Tongue (tissue), 1 donor: ENCODE measurements at regions not wholly inside any gene's neighbourhood (a gene's known extent, or its start where the extent isn't known, plus 50 kb on each side); places are given as distances from the start of the nearest gene placed in this dataset.
A peak's percentile ranks its signal among the peaks of the same experiment; 100 is the strongest.

Experiments
- DNase-seq: peaks from one replicate; pipeline ENCODE4 v3.0.0-alpha.2; 2015

- DNase-seq: no peak
Observed at GRCh38 chr2:13537771-13538349, 821.1 kb downstream of the TRIB2 start.

DNA sequence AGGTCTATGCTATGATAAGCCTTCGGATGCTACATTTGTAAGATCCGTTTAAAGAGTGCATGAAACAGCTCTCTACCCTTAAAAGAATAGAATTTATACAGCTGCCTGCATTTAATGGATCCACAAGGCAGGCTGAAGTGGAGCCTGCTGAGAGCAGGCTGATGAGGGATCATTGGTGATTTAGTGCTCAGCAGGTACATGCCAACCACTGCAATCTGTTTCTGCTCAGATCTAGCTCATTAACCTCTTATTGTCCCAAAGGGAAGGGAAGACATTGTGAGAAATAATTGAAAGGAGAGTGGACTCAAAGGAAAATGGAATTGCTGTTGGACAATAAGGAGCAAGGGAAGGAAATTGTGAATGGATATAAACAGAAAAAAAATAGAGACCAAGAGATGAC, 822.6 kb downstream of the TRIB2 start:
- DNase-seq: no peak

DNA sequence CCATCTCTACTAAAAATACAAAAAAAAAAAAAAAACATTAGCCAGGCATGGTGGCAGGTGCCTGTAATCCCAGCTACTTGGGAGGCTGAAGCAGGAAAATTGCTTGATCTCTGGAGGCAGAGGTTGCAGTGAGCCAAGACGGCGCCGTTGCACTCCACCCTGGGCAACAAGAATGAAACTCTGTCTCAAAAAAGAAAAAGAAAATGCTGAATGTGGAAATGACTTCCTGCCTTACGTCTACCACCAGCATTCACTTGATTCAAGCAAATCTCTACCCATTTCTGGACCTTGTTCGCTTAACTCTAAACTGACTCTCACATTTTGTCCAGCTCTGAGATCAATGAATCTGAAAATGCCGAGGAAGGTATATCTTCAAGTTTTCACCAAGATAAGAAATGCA, 825.3 kb downstream of the TRIB2 start:
- DNase-seq: no peak

DNA sequence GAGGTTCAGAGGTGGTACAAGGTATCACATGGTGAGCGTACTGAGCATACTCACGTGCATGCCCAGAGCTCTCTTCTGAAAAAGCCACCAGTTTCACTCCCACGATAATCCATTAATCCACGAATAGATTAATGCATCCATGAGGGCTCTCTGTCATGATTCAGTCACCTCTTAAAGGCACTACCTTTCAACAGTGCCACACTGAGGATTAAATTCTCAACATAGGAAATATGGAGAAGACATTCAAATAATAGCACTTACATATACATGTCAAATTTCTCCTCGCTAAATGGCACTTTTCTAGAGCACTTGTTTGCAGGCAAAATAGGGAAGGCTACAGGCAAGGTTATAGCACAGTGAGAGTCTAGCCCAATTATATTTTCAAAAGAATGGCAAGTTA, 825.9 kb downstream of the TRIB2 start:
- DNase-seq: no peak

DNA sequence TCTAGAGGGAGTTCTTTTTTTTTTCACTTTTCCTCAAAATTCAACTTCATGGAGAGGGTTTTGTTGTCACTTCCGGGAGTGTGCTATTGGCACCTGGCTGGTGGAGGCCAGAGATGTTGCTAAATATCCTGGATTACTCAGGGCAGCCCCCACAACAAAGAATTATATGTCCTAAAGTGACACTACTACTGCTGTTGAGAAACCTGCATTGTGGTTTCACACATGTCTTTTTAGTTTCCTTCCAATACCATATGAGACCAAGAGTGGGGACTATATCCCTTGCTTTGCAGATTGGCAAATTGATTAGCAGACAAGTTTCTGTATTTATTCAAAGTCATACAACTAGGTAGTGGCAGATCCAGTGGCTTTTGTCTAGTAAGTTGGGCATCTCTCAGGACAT, 826.8 kb downstream of the TRIB2 start:
- no peak for DNase-seq

DNA sequence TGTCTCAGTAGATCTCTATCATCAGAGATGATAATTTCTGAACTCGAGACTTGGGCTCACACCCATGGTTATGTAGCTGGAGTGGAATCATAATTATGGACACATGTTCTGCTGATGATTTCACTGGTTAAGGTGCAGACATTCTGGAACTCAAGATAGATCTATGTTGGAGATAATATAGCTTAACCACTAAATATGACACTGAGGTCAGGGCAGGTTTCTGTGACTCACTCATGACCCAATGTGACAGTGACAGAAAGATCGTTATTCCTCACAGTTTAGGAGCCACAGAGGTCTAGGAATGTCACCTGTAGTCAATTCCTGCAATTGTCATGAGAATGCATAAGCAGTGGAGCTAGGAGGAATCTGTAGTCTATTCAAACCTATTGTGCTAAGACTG, 828.6 kb downstream of the TRIB2 start:
- no peak for DNase-seq

DNA sequence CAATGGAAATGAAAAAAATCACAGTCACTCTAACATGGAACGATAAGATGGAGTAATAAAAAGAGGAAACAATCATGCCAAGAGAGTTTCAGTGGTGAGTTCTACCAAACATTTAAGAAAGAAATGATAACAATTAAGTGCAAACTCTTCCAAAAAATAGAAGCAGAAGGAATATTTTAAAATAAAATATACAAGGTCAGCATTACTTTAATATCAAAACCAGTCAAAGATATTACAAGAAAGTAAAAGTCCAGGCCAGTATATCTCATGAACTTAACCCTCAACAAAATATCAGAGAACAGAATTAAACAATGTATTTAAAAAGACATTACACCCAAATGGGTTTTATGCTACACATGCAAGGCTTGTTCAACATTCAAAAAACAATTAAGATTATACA, 829.4 kb downstream of the TRIB2 start:
- no peak for DNase-seq

GRCh38 chr2:13550285-13551231, 833.8 kb downstream of the TRIB2 start:
- no peak for DNase-seq

- DNase-seq: peak; percentile 1
Observed at GRCh38 chr2:13558368-13558767, 841.6 kb downstream of the TRIB2 start.

DNA sequence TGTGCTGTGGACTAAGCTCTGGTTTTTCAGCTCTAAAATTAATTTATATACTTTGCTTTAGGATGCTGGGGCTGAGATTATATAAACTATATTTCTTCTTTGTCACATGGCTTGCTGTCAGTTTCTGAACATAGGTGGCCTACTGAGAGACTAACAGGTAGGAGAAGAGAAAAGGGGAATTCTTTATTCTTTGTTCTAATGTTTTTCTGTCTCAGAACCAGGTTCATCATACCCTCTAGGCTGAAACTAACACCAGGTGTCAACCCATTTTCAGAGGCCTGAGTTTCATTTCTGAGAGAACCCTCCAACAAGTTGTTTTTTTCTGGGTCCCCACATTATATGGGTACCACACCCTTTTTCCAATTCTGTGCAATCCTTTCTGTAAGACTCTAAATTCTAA, 843.6 kb downstream of the TRIB2 start:
- DNase-seq: no peak

DNA sequence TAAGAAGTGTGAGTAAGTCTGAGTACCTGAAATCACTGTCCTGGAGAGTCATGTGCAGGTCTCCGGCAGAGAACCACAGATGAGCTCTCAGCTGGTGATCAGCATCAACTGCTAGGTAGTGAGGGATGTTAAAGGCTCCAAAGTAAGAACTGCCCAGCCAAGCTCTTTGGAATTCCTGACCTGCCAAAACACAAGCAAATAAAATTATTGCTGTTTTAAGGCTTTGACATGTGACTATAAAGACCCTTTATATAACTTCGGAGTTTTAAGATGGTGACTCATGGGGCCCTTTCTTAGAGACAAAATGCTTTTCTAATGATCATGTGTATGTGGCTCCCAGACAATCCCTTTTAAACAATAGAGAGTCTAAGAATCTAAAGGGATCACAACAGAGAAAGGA, 855.7 kb downstream of the TRIB2 start:
- no peak for DNase-seq

DNA sequence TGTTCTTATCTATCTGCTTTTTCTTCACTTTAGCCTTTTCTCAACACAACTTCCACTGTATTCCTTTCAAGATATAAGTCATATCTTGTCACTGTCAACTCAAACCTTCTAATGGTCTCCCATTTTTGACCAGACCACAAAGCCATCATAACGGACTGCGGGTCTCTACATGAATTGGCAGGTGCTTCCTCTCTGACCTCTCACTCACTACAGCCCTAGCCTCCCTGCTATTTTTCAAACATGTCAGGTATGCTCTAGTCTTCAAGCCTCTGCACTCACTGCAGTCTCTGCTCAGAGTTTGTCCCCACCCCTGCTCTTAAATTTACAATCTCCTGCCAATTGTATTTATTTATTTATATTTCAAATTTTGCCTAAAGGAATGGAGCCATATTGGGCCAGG, 858.1 kb downstream of the TRIB2 start:
- no peak for DNase-seq

DNA sequence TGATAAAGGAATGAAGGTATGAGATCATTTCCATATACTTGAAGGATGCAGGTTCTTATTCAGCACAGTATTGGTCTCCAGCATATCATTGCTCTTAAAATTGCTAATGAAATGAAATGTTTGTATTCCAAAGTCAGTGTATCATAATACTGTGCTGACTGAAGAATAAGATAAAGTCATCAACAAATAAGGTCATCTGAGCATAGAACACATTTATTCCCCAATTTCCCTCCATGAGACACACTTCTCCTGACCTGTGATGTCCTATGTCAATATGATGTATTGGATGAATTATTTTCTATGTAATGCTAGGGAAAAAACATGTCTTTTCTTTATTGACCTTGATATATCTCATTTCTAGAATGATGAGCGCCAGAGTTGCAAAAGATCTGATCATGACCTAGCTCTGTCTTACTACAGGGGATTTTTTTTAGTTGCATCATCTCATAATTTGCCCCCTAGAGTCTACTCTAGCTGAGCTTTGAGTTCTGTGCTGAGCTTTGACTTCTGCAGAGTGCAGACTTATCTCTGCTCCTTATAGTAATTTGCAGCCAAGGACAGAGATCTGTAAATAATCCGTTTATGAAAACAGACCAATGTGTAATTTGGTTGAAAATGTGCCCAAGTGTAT, 859.8 kb downstream of the TRIB2 start:
- no peak for DNase-seq

DNA sequence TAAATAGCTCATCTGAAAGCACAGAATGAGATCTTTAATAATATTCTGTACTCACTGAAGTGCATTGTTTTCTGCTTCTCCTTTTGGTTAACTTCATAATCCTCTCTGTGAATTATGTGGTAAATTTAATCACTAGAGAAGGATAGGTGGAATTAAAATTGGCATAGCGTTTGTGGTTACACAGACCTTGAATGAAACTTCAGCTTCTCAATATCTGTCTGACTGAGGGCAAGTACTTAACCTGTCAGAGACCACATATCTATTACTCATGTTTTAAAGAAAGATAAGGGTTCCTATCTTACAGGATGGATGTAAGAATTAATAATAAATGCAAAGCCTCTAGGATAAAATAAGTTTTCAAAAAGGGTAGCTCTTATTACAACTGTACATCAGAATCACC, 861.8 kb downstream of the TRIB2 start:
- no peak for DNase-seq

DNA sequence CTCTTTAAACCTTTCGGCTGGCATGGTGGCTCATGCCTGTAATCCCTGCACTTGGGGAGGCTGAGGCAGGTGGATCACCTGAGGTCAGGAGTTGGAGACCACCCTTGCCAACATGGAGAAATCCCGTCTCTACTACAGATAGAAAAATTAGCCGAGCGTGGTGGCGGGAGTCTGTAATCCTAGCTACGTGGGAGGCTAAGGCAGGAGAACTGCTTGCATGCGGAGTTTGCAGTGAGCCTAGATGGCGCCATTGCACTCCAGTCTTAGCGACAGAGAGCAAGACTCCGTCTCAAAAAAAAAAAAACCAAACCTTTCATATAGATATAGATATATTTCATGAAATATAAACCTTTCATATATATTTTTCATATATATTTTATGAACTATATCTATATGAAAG, 864.7 kb downstream of the TRIB2 start:
- DNase-seq: no peak

DNA sequence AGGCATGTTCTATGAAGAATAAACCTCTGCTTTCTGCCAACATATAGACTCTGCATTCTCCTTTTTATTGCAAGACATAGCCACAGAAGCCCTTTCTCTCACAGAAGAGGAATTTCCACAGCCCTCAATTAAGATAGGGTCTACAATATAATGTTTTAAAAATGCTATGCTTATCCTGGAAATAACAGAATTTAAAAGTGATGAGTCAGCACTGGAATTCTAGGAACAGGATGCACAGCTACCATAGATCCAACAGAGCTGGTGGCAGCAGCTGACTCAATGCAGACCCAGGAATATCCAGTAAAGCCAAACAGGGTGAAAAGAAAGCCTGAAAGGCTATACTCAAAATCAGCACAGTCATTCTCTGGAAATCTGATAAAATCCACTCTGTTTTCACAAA, 866.9 kb downstream of the TRIB2 start:
- no peak for DNase-seq

DNA sequence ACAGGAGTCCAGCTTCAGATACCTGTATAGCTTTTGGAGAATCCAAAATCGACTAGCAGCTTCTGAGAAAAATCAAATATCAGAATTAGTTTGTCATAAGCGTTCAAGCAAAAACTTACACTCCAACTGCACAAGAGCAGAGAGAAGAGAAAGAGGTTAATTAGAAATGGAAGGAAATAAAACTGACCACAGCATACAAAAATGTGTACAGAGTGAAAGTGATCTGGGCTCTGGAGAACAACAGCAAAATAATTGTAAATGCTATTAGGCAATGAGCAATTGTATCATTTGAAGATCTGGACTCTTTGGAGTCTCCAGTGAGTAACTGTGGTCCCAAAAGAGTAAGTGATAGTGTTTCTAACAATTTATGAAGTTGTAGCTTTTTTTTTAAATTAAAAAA, 867.3 kb downstream of the TRIB2 start:
- DNase-seq: no peak

- no peak for DNase-seq
Observed at GRCh38 chr2:13585732-13586131, 869.0 kb downstream of the TRIB2 start.

- no peak for DNase-seq
Observed at GRCh38 chr2:13596233-13596632, 879.5 kb downstream of the TRIB2 start.

GRCh38 chr2:13597176-13597575, 880.4 kb downstream of the TRIB2 start:
- DNase-seq: no peak

DNA sequence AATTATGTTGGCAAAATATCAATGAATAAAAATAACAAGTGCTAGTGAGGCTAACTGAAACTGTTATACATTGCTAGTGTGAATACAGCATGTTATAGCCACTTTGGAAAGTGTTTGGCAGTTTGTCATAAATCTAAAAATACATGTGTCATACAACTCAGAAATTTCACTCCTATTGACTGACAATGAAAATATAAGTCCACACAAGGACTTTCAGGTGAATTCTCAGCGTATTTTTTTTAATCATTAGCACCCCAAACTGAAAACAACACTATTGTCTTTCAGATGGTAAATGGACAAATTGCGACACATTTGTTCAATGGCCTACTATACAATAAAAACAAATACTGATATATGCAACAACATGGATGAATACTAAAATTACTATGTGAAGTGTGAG, 884.8 kb downstream of the TRIB2 start:
- DNase-seq: no peak

DNA sequence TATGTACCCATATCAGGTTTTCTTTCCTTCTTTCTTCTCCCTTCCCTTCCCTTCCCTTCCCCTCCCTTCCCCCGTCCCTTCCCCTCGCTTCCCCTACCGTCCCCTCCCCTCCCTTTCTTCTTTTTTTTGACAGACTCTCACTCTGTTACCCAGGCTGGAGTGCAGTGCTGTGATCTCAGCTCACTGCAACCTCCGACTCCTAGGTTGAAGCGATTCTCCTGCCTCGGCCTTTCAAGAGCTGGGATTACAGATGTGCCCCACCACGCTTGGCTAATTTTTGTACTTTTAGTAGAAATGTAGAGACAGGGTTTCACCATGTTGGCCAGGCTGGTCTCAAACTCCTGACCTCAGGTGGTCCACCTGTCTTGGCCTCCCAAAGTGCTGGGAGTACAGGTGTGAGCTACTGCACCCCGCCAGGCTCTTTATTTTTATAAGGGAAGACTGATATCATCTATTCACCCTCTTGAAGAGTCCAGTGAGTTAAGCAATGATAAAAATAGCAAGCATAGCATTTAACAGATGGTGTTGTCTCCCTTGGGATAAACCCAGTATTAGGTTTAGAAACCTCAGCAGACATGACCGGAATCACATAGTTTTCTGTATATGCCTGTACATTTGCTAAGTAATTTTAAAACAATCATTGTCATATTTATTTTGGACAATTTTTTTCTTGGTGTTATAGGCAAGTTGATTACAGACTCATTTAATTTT, 888.4 kb downstream of the TRIB2 start:
- peak; percentile 50 for DNase-seq

DNA sequence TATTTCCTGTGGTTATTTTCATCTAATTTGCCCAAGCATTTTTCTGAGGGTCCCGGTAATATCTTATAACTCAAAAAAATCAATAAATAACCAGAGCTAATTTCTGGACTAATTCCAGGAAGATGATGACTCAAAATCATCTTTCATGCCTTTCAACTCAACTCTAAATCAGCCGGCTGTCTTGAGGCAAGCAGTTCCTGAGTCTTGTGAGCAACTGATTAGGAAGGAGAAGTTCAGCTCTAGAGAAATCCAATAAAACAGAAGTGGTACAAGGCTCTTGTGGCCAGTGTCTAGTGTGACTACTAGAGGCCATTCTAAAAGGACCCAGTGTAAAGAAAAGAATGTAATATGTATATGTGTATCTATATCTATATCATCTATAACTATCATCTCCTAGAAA, 890.4 kb downstream of the TRIB2 start:
- no peak for DNase-seq
